GM12878 (cell line): ENCODE measurements at regions not wholly inside any gene's neighbourhood (a gene's known extent, or its start where the extent isn't known, plus 50 kb on each side); places are given as distances from the start of the nearest gene placed in this dataset.

Source experiments
- ATAC-seq: fragments of 200-7000 bp; cut with Tn5 transposase; 3 replicates; pipeline ENCODE4 v1.9.1; 2020; ENCODE audit warnings: mild to moderate bottlenecking, moderate library complexity
- BruUV-seq: library from RNA; stranded (reverse); fragments of 400-500 nt; replicated peaks from 2 replicates; lab custom pipeline; 2021; lab: Mats Ljungman, UMichigan
- CTCF ChIA-PET: fragments of 300-600 bp; sonication (Branson Sonifier 250); formaldehyde crosslinking; extraction: SDS; loops from one replicate; lab custom pipeline; 2021; ENCODE audit warnings: inconsistent platforms; lab: Yijun Ruan, JAX
- POLR2A ChIA-PET: fragments of 350-600 bp; formaldehyde crosslinking; extraction: SDS; loops from one replicate; lab custom pipeline; 2021; ENCODE audit warnings: inconsistent platforms; lab: Charles Lee
- RAD21 ChIA-PET: fragments of 300-600 bp; sonication (Branson Sonifier 250); formaldehyde crosslinking; loops from one replicate; lab custom pipeline; 2023; ENCODE audit warnings: antibody characterized with exemption; ENCODE audit not compliant: unreplicated experiment; lab: Charles Lee
- SMC1A ChIA-PET: fragments of 300-600 bp; sonication (Branson Sonifier 250); formaldehyde crosslinking; loops from one replicate; lab custom pipeline; 2023; ENCODE audit not compliant: unreplicated experiment, uncharacterized antibody; lab: Charles Lee
- DNase-seq: peaks from one replicate; pipeline ENCODE4 v3.0.0-alpha.2; 2011; ENCODE audit warnings: low read depth, low spot score
- FAIRE-seq: peaks from 3 replicates; lab custom pipeline; 2011; peaks lifted over from hg19 to GRCh38; lab: Jason Lieb, UNC
- H2AFZ ChIP-seq: 2 replicates; pipeline ENCODE4 v1.6.0; 2011; ENCODE audit warnings: low read depth, low read length, control low read depth; ENCODE audit not compliant: control insufficient read depth
- H3K27ac ChIP-seq: 2 replicates; pipeline ENCODE4 v1.5.1; 2011; ENCODE audit warnings: control low read depth; ENCODE audit not compliant: control insufficient read depth, insufficient read depth
- H3K27me3 ChIP-seq, 2 experiments: replicated peaks in 1 of 2; 2 replicates each; pipeline versions ENCODE4 v1.6.0 to v1.6.1; 2011; ENCODE audit warnings: low read length in 1 of 2; ENCODE audit not compliant: control insufficient read depth in 2 of 2, insufficient read depth in 2 of 2
- H3K36me3 ChIP-seq, 2 experiments: 2 replicates each; pipeline ENCODE4 v1.5.1; 2011; ENCODE audit warnings: low read length in 1 of 2; ENCODE audit not compliant: control insufficient read depth in 2 of 2, insufficient read depth in 2 of 2
- H3K4me1 ChIP-seq: 2 replicates; pipeline ENCODE4 v1.6.1; 2011; ENCODE audit warnings: mild to moderate bottlenecking, low read length, moderate library complexity, mixed read lengths; ENCODE audit not compliant: control insufficient read depth, insufficient read depth
- H3K4me2 ChIP-seq: 2 replicates; pipeline ENCODE4 v1.6.0; 2011; ENCODE audit warnings: control low read depth; ENCODE audit not compliant: control insufficient read depth, insufficient read depth
- H3K4me3 ChIP-seq: fragments of 200-600 bp; sonication (generic); 2 replicates; pipeline ENCODE4 v1.5.1; 2016
- H3K79me2 ChIP-seq: 2 replicates; pipeline ENCODE4 v1.6.0; 2011; ENCODE audit warnings: low read length; ENCODE audit not compliant: control insufficient read depth, insufficient read depth
- H3K9ac ChIP-seq: 2 replicates; pipeline ENCODE4 v1.8.0; 2011; ENCODE audit warnings: low read length, control low read depth, mixed read lengths; ENCODE audit not compliant: control insufficient read depth, insufficient read depth
- H3K9me3 ChIP-seq: replicated peaks from 3 replicates; pipeline ENCODE4 v1.5.1; 2011; ENCODE audit warnings: mild to moderate bottlenecking, low read length; ENCODE audit not compliant: control insufficient read depth, insufficient read depth
- H4K20me1 ChIP-seq: 2 replicates; pipeline ENCODE4 v1.6.0; 2011; ENCODE audit not compliant: control insufficient read depth, insufficient read depth
- BHLHE40 ChIP-seq, 2 experiments: fragments of 450-650 bp in 1 of 2; IDR thresholded peaks; 2 replicates each; pipeline ENCODE4 v1.6.1; 2011 to 2017; ENCODE audit warnings: low read depth in 2 of 2, borderline replicate concordance in 1 of 2, improper control_type of control experiment in 1 of 2, low read length in 1 of 2, mild to moderate bottlenecking in 1 of 2
- ESRRA ChIP-seq: IDR thresholded peaks from 2 replicates; pipeline ENCODE4 v1.6.1; 2012; ENCODE audit warnings: mild to moderate bottlenecking, low read length, improper control_type of control experiment
- FOXK2 ChIP-seq: fragments of 450-650 bp; IDR thresholded peaks from 2 replicates; pipeline ENCODE4 v1.6.1; 2017; ENCODE audit warnings: mild to moderate bottlenecking, moderate library complexity
- HDGF ChIP-seq: fragments of 450-650 bp; IDR thresholded peaks from 2 replicates; pipeline ENCODE4 v1.6.1; 2016; ENCODE audit warnings: antibody characterized with exemption
- IKZF2 ChIP-seq, 2 experiments: fragments of 450-650 bp; IDR thresholded peaks; 2 replicates each; pipeline ENCODE4 v1.6.1; 2017; ENCODE audit warnings: mild to moderate bottlenecking in 2 of 2, moderate library complexity in 2 of 2
- JUNB ChIP-seq: IDR thresholded peaks from 2 replicates; pipeline ENCODE4 v1.6.1; 2016; ENCODE audit warnings: antibody characterized with exemption, mild to moderate bottlenecking
- MYC ChIP-seq: IDR thresholded peaks from 2 replicates; pipeline ENCODE4 v1.6.1; 2011; ENCODE audit warnings: mild to moderate bottlenecking, low read length, moderate library complexity, inconsistent platforms; ENCODE audit not compliant: insufficient read depth, insufficient replicate concordance, insufficient read length, severe bottlenecking
- NFYA ChIP-seq: IDR thresholded peaks from 2 replicates; pipeline ENCODE4 v1.6.1; 2011; ENCODE audit warnings: low read depth, mild to moderate bottlenecking, low read length, improper control_type of control experiment, borderline replicate concordance
- PRDM15 ChIP-seq: fragments of 450-650 bp; formaldehyde crosslinking; IDR thresholded peaks from 2 replicates; pipeline ENCODE4 v1.4.0; 2020; ENCODE audit warnings: mild to moderate bottlenecking, moderate library complexity
- RELB ChIP-seq: fragments of 450-650 bp; IDR thresholded peaks from 2 replicates; pipeline ENCODE4 v1.6.1; 2017; ENCODE audit warnings: low read depth, mild to moderate bottlenecking, moderate library complexity
- REST ChIP-seq: IDR thresholded peaks from 2 replicates; pipeline ENCODE4 v1.6.1; 2012; ENCODE audit warnings: mild to moderate bottlenecking, low read depth, low read length
- ZNF217 ChIP-seq: fragments of 450-650 bp; IDR thresholded peaks from 2 replicates; pipeline ENCODE4 v1.6.1; 2017; ENCODE audit warnings: antibody characterized with exemption, mild to moderate bottlenecking
- WGBS: methylation state at CpG from one replicate; pipeline ENCODE4 v1.1.6; 2016; ENCODE audit warnings: low lambda C conversion rate; ENCODE audit not compliant: insufficient replicate concordance, insufficient coverage; ENCODE audit errors: missing lambda C conversion rate; 5-methylcytosine and 5-hydroxymethylcytosine counted together
- in situ Hi-C: fragments of 300-500 bp; cut with MboI; formaldehyde crosslinking; loops from 9 replicates; pipeline ENCODE4 v1.14.3; 2018; ENCODE audit warnings: mixed read lengths
- intact Hi-C: fragments of 100-400 bp; cut with micrococcal nuclease; formaldehyde crosslinking; loops from one replicate; pipeline ENCODE4 v1.14.2; 2022; ENCODE audit not compliant: unreplicated experiment

- Histone ChIP-seq H2AFZ (no peak overlapping the region), H3K9me3 (no peaks in the 10 kb centered on the region), H3K4me2 (no peak overlapping the region), H3K36me3 (no peaks in the 10 kb centered on the region), H3K27me3 (no peaks in the 10 kb centered on the region), H3K79me2 (no peaks in the 10 kb centered on the region), H3K27ac (no peak overlapping the region), H4K20me1 (no peaks in the 10 kb centered on the region), H3K4me3 (no peak overlapping the region), H3K4me1 (no peaks in the 10 kb centered on the region), H3K9ac (no peak overlapping the region)
- no TSS peak for BruUV-seq
- no peak for TF ChIP-seq BHLHE40 (IDR thresholded peaks at IDR 0.05; ENCODE audit: borderline replicate concordance in 1 of 2, low read depth in 2 of 2, low read length in 1 of 2)
- no peak for TF ChIP-seq HDGF
- no peak for TF ChIP-seq ZNF217
- peak; percentile 57; the same call in 1 of the 2 replicates for TF ChIP-seq JUNB
- TF ChIP-seq ESRRA, result no peak
- no peak for TF ChIP-seq NFYA
- TF ChIP-seq REST, result no peak
- no peak for TF ChIP-seq PRDM15 (CRISPR knock-in tag)
- TF ChIP-seq RELB, result no peak
- TF ChIP-seq IKZF2 (IDR thresholded peaks at IDR 0.05), result peak; percentile 29 to 42; a peak in 3 of 4 replicates
- no peak for TF ChIP-seq MYC
- TF ChIP-seq FOXK2, result no peak
- DNase-seq (no peak), FAIRE-seq (no peak), ATAC-seq (peak; percentile 88)
- ChIA-PET SMC1A (interaction anchor here (0.9 to 3.5 kb wide), 7 partner anchors 20 to 229 kb away, joined by 3 to 17 read pairs (median 4); no protein-coding TSS in a partner anchor), CTCF (interaction anchor here (0.6 to 2.0 kb wide), 6 partner anchors 13 to 230 kb away, joined by 3 to 8 read pairs (median 4); no protein-coding TSS in a partner anchor), POLR2A (no interaction called here), RAD21 (interaction anchor here (1.0 to 2.8 kb wide), 4 partner anchors 14 to 229 kb away, joined by 3 to 11 read pairs (median 4); no protein-coding TSS in a partner anchor)
- intact Hi-C loops (no loop called here), in situ Hi-C loops (no loop called here)
- 53% methylated on average over 1 of the region's 1 CpG for WGBS
Observed at GRCh38 chr3:124557-125179, 71.9 kb upstream of the CHL1 start.
